Right renal pelvis (tissue), 4 donors: ENCODE measurements at regions not wholly inside any gene's neighbourhood (a gene's known extent, or its start where the extent isn't known, plus 50 kb on each side); places are given as distances from the start of the nearest gene placed in this dataset.

Experiments
- DNase-seq, 4 donors: peaks; one replicate each; pipeline ENCODE4 v3.0.0-alpha.2; 2013; ENCODE audit warnings: low read depth in 4 of 4, low spot score in 3 of 4, missing footprints in 1 of 4

DNA sequence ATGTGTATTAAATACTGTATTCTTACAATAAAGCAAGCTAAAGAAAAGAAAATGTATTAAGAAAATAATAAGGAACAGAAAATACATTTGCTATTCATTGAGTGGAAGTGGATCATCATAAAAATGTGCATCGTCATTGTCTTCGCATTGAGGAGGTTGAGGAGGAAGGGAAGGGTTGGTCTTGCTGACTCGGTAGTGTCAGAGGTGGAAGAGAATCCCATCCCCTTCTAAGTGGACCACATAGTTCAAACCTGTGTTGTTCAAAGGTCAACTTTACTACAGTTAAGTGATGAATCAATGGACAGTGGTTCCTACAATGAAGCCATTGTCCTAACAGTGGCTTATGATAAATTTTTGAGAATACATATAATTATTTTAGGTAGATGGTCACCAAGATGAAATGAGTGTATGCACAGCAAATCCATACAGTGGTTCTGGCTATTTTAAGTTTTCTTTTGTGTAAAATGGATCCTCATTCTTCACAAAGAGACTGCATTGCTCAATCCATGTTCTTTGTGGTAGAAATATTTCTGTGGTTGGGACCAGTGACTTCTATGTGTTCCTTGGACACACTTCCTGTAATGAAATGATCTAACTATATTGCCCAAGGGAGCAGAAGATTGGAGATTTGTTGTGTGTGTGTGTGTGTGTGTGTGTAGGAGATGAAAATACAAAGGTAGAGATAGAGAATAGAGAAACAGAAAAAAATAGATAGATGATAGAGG is 556.4 kb upstream of the AMELY start:
- DNase-seq, result no peak

DNA sequence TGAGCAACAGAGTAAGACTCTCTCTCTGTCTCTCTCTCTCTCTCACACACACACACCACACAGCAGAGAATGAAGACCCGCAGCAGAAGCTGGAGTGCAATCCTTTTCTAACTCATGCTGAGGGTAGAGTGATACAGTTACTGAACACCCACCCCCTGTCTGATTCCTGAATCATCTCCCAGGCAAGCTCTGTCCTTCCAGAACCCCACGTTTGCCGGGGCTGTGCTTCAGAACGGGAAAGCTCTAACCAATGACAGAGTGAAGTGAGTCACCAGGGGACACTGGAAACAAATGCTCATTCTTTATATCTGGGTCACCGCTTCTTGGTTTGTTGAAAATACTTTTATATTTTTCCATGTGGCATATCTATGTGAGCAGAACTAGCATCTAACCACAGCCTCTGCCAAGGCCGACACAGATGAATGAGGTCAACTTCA is 553.7 kb upstream of the AMELY start:
- DNase-seq, result no peak

DNA sequence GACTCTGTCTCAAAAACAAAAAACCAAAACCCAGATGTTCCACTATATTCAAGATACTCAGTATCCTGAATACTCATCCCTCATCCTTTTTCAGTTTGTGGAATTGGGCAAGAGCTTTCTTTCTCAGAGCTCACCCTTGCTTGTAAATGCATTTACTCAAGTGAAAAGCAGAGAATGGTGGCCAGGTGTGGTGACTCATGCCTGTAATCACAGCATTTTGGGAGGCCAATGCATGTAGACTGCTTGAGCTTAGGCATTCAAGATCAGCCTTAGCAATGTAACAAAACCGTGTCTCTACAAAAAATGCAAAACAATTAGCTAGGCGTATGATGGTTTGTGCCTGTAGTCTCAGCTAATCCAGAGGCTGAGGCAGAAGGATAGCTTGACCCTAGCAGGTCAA is 553.2 kb upstream of the AMELY start:
- no peak for DNase-seq

DNA sequence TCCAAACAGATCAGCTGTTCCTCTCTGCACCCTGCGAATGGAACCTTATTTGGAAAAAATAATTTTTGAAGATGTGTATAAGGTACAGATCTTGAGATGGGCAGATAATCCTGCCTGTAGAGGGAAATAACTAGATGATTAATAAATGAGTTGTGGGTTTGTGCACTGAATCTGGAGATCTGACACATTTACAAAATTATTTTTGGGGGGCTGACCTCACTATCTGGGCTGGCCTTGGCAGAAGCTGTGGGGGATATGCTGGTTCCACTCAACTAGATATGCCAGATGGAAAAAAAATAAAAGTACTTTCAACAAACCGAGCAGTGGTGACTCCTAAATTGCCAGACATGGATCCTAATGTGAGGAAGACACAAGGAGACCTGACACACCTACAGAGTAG is 552.2 kb upstream of the AMELY start:
- no peak for DNase-seq

DNA sequence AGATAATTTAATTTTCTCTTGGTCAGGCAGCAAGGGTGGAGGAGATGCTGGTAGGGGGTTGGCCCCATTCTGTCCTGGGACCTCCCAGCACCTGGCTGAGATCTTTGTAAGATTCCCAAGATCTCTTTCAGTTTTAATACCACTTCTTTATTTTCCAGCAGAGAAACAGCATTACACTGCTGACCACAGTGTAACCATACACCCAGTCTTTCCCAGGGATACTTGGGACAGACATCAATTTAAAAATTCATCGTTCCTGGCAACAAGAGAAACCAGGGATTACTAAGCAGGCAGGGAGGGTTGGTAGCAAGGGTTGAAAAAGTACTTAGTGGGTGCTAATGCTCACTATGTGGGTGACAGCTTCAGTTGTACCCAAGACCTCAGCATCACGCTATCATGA is 551.6 kb upstream of the AMELY start:
- DNase-seq, result no peak

DNA sequence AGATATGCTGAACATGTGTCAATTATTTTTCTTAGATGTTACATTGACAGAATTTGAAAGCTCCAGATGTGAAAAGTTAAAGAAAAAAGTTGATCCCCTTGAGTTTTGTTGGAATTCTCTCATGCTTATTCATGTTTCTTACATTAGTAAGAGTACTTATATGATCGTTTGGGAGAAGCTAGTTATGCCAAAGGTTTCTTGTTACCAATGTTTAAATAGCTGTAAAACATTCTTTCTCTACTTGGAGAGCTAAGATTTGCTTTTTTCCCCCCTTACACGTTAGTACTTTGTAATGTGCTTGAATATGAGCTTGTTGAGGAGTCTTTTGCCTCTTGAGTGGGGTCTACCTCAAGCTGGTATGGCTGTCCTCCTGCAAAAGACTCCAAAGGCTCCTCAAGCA is 551.1 kb upstream of the AMELY start:
- no peak for DNase-seq

DNA sequence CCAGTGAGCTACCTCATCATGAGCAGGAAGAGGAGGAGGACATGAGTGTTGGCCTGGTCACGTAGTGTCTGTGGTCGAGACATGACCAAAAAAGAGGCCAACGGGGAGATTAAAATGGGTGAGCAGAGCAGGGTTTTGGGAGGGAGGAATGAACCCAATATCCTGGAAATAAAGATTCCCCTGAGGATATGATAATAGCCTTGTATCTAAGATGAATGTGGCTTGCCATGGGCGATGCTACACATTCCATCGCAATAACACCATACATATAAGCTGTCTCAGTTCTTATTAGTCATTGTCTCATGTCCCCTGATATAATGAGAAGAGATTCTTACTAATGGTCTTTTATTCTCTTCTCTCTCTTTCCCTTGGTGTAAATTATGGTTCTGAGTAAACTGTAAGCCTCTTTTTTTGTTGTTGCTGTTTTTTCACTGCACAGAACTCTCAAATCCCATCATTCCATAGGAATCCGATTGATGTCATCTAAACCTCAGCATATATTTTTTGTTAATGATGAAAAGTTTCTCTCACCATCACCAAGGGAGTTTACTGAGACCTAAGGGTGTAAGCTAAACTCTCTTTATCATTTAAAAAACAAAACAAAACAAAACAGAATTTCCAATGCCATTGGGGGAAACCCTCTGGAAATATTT is 550.4 kb upstream of the AMELY start:
- no peak for DNase-seq

DNA sequence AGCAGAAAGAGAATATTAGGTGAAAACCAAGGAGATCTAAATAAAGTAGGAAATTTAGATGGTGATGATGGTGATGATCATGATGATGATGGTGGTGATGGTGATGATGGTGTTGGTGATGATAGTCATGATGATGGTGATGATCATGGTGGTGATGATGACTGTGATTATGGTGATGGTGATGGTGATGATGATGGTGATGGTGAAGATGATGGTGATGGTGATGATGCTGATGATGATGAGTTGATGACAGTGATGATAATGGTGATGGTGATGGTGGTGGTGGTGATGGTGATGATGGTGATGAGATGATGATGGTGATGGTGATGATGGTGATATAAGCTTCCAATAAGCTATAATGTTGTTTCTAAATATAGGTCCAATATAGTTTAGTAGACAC is 548.2 kb upstream of the AMELY start:
- no peak for DNase-seq

DNA sequence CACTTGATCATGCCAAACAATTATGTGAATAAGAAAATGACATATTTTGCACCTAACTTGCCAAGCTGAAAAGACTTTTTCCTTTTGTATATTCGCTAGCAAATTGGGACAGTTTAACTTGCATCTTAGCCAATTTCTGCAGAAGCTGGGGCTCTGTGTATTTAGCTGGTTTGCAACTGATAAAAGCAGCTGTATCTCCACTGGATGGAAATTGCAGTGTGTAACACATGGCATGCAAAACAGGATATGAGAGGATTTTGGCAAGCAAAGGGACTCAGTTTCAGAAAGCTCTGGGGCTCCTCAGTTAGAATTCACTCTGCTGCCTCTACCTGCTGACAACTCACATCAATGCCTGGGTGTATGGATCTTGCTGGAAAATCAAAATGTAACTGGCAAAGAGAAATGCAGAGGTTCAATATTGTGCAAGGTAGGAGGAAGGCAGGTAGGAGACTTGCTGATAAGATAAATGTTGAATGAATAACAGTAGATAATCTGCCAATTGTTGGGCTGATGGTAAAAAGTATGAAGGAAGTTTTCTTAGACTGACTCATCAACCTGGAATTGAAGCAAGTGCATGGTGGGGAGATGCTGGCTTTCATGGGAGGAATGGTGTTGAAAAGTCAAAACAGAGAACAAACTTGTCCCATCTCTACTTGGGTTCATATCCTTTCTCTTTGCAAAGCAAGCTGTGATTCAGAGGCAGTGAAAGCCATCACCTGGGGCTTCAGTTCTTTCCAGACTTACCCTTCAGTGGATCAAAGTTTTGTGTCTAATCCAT is 546.9 kb upstream of the AMELY start:
- no peak for DNase-seq

DNA sequence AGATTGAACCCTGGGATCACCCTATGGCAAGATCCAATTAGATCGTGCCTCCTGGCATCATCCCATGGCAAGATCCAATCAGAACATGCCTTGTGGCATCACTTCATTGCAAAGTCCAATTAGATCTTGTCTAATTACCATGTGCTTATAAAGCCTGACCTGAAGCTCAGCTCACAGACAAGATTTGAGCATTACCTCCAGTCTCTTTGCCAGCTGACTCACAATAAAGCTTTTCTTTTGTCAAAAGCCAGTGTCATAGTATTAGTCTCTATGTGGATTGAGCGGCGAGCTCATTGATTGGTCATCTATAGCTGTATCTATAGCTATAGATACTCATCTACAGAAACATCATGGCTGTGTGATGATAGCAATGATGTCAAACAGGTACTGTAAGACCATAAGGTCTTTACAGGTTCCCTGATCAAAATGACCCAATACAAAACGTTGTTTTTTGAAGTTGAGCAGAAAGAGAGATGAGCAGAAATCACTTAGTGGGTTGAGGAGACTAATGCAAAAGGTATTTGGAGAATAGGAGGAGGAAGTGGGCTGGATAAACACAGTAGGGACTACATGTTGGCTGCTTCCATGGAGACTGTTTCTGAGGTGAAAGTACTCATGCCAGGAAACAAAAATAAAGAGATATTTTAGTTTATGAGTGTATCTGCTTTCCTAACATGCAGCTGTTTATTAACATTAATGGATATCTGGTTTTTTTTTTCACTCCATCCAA is 545.9 kb upstream of the AMELY start:
- DNase-seq, result no peak

DNA sequence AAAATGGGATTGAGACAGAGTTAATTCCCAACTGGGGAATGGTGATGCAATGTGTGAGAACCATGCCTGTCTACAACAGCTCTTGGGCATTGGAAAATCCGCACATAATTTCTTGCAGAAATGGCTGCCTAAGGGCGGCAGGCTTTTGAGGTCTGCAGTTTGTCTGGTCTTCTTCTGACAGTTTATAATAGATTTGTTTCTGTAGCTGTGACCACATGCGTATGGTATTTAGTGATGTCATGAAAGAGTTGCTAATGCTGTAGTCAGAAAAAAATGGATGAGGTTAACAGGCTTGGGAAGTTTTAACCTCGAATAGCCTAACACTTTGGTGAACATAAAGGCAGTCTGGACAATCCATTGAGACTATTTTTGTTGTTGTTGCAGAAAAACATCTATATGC is 544.1 kb upstream of the AMELY start:
- DNase-seq, result no peak

DNA sequence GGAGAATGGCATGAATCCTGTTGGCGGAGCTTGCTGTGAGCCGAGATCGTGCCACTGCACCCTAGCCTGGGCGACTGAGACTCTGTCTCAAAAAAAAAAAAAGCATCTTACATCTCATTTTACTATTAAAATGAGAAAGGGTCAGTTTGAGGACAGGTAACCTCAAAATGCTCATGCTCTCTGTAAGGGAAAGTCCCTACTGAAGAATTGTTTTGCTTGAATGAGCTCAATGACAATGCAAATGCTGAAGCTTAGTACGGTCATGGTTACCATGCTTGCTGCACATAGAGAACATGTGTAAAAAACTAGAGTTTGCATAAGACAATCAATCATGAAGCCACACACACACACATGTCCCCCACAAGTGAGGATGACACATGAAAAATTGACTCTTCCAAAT is 541.8 kb upstream of the AMELY start:
- no peak for DNase-seq

DNA sequence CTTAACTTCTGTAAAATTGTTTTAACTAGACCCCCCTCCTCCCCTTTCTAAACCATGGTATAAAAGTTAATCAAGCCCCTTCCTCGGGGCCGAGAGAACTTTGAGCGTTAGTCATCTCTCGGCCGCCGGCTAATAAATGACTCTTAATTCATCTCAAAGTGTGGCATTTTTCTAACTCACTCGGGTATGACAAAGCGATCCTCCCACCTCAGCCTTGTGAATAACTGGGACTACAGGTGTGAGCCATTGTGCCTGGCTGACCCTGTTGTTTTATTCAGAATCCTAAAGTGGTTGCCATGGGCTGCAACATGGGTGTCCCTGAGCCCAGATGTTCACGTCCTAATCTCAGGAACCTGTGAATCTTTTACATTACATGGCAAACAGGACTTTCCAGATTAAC is 540.7 kb upstream of the AMELY start:
- no peak for DNase-seq

DNA sequence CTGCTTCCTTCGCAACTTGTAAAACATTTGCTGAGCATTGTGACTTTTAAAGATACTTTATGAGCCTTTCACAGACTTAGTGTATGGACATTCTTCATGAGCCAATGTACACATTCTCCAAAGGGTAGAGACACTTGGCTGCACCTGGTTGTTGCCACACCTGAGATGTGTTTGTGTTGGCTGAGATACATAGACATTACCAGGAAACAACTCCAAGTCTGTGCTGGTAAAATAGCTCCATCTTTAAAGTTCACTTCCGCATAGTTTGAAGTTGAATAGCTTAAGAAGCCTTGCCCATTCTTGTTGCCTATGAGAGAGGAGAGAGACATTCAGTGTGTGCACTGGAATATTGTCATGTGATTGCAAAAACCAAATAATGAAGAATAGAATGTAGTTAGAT is 538.3 kb upstream of the AMELY start:
- DNase-seq, result no peak

DNA sequence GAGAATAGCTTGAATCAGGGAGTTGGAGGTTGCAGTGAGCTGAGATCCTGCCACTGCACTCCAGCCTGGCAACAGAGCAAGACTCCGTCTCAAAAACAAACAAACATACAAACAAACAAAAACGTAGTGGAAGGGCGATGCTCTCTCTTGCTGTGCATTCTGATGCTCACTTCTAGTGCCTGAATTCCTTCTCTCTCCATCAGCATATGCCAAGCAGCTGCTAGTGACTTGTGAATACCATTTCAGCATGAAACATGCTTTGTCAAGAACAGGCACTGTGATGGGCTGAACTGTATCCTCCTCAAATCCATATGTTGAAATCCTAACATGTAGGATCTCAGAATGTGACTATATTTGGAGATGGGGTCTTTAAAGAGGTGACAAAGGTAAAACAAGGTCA is 537.1 kb upstream of the AMELY start:
- no peak for DNase-seq

DNA sequence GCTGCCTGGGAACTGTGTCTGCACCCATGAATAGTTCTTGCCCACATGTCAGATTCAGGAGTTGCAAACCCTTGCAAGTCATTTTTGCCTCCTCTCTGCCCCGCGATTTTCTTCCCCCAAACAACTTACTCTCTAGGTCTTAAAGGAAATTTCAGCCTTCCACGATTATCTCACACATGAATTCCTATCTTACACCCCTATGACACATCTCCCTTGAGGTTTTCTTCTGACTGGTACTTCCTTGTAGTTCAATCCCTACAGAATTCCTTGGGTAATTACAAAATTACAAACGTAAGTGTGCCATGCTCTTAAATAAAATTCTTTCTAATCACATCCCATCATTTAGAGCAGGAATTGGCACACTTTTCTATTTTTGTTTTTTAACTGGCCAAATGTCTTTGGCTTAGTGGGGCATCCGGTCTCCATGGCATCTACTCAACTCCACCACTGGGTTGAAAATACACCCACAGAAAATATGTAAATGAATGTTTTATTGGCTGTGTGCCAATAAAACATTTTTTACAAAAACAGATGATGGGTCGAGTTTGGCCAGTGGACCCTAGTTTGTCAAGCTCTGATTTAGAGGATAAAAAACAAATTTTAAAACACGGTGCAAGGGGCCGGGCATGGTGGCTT is 536.4 kb upstream of the AMELY start:
- DNase-seq, result no peak

DNA sequence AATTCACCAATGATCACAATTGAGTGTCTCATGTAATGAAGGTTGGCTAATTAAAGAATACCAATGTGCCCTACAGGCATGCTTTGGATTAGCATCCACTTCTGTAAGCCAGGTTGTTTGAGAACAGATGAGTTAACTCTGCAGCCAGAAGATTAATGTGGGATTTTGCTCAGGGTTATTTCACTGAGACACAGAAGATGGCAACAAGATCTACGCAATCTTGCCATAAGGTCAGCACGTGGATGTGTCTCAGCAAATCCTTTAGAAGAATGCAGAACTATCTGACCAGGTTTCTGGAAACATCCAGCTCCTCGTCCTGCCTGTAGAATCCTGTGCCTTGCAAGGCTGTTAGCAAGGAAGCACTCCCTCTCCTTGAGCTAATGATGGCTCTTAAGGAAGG is 532.6 kb upstream of the AMELY start:
- DNase-seq, result no peak

DNA sequence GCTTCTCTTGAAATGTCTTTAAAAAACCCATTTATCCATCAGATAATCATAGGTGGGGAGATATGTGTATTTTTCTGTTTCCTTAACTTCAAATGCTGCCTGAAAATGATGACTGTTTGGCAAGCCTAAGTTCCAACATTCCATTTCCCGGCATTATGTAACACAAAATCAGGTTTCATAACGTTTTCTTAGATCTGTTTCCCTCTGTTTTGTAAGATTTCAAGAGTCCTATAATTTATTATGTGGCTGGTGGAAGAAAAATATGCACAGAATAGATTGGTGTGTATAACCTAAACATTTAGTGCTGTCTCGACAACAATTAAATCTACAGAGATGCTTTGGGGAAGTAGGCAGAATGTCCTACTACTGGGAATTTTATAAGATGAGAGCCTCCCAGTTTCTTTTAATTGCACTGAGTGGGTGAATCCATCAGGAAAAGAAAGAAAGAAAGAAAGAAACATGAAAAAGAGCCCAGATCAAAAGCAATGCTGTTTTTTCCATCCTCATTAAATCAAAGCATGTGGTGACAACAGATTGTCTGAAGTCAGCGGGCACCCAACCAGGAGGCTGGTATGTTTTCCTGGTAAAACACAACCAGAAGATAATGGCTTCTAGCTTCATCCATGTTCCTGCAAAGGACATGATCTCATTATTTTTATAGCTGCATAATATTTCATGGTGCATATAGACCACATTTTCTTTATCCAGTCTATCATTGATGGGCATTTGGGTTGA is 529.4 kb upstream of the AMELY start:
- DNase-seq, result no peak

DNA sequence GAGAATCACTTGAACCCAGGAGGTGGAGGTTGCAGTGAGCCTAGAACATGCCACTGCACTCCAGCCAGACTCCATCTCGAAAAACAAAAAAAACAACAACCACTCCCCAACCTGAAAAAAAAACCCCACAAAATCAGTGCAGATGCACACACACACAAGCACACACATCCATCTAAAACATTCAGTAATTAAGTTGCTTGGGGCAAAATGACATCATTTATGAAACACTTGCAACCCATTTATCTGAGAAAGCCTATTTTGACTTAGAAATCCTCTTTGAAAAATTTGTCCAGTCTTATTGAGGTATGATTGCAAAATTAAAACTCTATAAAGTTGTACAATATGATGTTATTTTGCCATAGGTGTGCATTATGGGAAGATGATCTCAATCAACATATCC is 525.5 kb upstream of the AMELY start:
- DNase-seq, result no peak
